A549 (cell line): ENCODE measurements at regions not wholly inside any gene's neighbourhood (a gene's known extent, or its start where the extent isn't known, plus 50 kb on each side); places are given as distances from the start of the nearest gene placed in this dataset.

Experiments used
- ATOH8 ChIP-seq: fragments of 250-450 bp; sonication (Bioruptor Pico); IDR thresholded peaks from 2 replicates; pipeline ENCODE4 v1.5.0; 2020; ENCODE audit warnings: low read depth, mild to moderate bottlenecking, moderate library complexity
- BCL3 ChIP-seq: fragments of >200 bp; sonication (Bioruptor Twin); formaldehyde crosslinking; IDR thresholded peaks from 3 replicates; pipeline ENCODE4 v1.6.1; 2016
- CEBPB ChIP-seq, 2 experiments: fragments of >200 bp in 1 of 2; sonication (Bioruptor Twin) in 1 of 2; formaldehyde crosslinking in 1 of 2; IDR thresholded peaks; 2 replicates each; pipeline ENCODE4 v1.6.1; 2012 to 2016
- CTCF ChIP-seq: fragments of >200 bp; sonication (Bioruptor Twin); formaldehyde crosslinking; IDR thresholded peaks from 3 replicates; pipeline ENCODE4 v1.5.1; 2016
- HDAC2 ChIP-seq: fragments of 200-600 bp; sonication (generic); IDR thresholded peaks from 2 replicates; pipeline ENCODE4 v1.6.1; 2016
- JUN ChIP-seq, 2 experiments: fragments of >200 bp; sonication (Bioruptor Twin); formaldehyde crosslinking; IDR thresholded peaks; 2 replicates in 1 of 2; 3 replicates in 1 of 2; pipeline ENCODE4 v1.6.1; 2016 to 2017
- MYC ChIP-seq: IDR thresholded peaks from 2 replicates; pipeline ENCODE4 v1.6.1; 2012; ENCODE audit warnings: mild to moderate bottlenecking, inconsistent platforms, low read length, improper control_type of control experiment, borderline replicate concordance
- POLR2A ChIP-seq: IDR thresholded peaks from 2 replicates; pipeline ENCODE4 v1.6.1; 2012; ENCODE audit warnings: mild to moderate bottlenecking, low read length
- TF ChIP-seq, protein P1 (sequence below): fragments of 200-600 bp; sonication (generic); IDR thresholded peaks from 2 replicates; pipeline ENCODE4 v1.6.1; 2016; ENCODE audit warnings: antibody characterized with exemption, mild to moderate bottlenecking, moderate library complexity

DNA sequence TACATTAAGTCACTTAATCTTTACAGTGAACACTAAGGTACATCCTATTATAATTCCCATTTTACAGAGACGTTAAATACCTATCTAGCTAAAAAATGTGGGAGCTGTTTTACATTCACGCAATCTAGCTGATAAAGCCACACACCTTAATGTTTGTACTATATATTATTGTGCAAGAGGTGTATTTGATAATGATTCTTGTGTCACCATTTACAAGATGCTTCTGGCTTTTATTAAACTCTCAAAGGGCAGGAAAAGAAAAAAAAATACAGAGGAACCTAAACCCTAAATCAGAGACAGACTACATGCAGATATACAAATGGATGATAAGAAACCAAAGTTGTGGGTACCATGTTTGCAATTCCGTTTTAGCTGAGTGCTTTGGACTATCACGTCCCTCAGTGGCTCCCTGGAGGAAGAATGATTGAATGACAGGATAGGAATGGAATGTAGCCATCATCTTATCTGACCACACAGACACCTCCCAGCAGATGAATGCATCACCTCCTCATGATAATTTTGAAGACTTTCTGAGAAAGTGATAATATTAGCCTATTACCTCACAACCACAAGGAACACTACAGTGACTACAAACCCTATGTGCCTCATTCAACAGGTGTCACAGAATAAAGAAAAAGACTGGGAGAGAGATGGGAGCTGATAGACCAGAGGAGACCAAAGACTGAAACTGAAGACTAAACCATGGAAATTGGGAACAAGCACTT is 230.5 kb upstream of the SERP2 start:
- TF ChIP-seq CTCF: no peak
- TF ChIP-seq, protein P1, sequence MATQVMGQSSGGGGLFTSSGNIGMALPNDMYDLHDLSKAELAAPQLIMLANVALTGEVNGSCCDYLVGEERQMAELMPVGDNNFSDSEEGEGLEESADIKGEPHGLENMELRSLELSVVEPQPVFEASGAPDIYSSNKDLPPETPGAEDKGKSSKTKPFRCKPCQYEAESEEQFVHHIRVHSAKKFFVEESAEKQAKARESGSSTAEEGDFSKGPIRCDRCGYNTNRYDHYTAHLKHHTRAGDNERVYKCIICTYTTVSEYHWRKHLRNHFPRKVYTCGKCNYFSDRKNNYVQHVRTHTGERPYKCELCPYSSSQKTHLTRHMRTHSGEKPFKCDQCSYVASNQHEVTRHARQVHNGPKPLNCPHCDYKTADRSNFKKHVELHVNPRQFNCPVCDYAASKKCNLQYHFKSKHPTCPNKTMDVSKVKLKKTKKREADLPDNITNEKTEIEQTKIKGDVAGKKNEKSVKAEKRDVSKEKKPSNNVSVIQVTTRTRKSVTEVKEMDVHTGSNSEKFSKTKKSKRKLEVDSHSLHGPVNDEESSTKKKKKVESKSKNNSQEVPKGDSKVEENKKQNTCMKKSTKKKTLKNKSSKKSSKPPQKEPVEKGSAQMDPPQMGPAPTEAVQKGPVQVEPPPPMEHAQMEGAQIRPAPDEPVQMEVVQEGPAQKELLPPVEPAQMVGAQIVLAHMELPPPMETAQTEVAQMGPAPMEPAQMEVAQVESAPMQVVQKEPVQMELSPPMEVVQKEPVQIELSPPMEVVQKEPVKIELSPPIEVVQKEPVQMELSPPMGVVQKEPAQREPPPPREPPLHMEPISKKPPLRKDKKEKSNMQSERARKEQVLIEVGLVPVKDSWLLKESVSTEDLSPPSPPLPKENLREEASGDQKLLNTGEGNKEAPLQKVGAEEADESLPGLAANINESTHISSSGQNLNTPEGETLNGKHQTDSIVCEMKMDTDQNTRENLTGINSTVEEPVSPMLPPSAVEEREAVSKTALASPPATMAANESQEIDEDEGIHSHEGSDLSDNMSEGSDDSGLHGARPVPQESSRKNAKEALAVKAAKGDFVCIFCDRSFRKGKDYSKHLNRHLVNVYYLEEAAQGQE: no peak
- TF ChIP-seq ATOH8: no peak
- no peak for TF ChIP-seq HDAC2
- peak; percentile 38 to 52; a peak in 2 of 4 replicates for TF ChIP-seq CEBPB (IDR thresholded peaks at IDR 0.05)
- no peak for TF ChIP-seq POLR2A
- 0 out of 3 replicates have a peak, but pooled peaks have one; percentile 19 for TF ChIP-seq BCL3
- no peak for TF ChIP-seq MYC
- TF ChIP-seq JUN (IDR thresholded peaks at IDR 0.05): no peak
